HepG2 (cell line): ENCODE measurements at regions not wholly inside any gene's neighbourhood (a gene's known extent, or its start where the extent isn't known, plus 50 kb on each side); places are given as distances from the start of the nearest gene placed in this dataset.

Experiments
- ATAC-seq: fragments of 200-7000 bp; cut with Tn5 transposase; 3 replicates; pipeline ENCODE4 v1.9.1; 2020; ENCODE audit warnings: mild to moderate bottlenecking, moderate library complexity
- BruUV-seq: library from RNA; stranded (reverse); fragments of 400-500 nt; replicated peaks from 2 replicates; lab custom pipeline; 2021; lab: Mats Ljungman, UMichigan
- CTCF ChIA-PET: fragments of 300-600 bp; formaldehyde crosslinking; extraction: SDS; loops from one replicate; lab custom pipeline; 2021; ENCODE audit warnings: low total read pairs, inconsistent platforms, low intra/inter-chr PET ratio; lab: Yijun Ruan, JAX
- POLR2A ChIA-PET: fragments of 350-600 bp; sonication (Branson Sonifier 250); formaldehyde crosslinking; loops from one replicate; lab custom pipeline; 2020; ENCODE audit warnings: antibody characterized with exemption, inconsistent platforms; lab: Yijun Ruan, JAX
- DNase-seq: peaks from one replicate; pipeline ENCODE4 v3.0.0-alpha.2; 2015; ENCODE audit warnings: low spot score
- FAIRE-seq: peaks from 3 replicates; lab custom pipeline; 2011; peaks lifted over from hg19 to GRCh38; lab: Jason Lieb, UNC
- H2AFZ ChIP-seq: one replicate; pipeline ENCODE4 v1.6.1; 2011; ENCODE audit warnings: low read length, inconsistent platforms
- H3K27ac ChIP-seq: fragments of 300-600 bp; 3 replicates; pipeline ENCODE4 v1.8.0; 2011; ENCODE audit warnings: mixed run types, mild to moderate bottlenecking, mixed read lengths, low read length, inconsistent platforms; ENCODE audit not compliant: insufficient read depth; ENCODE audit errors: extremely low read length
- H3K27me3 ChIP-seq, 2 experiments: fragments of 200-600 bp in 1 of 2; 2 replicates in 1 of 2; 3 replicates in 1 of 2; pipeline versions ENCODE4 v1.6.0 to v1.8.0; 2011; ENCODE audit warnings: low read length in 2 of 2, mild to moderate bottlenecking in 2 of 2, moderate library complexity in 2 of 2, inconsistent platforms in 1 of 2; ENCODE audit not compliant: insufficient read depth in 2 of 2, control insufficient read depth in 1 of 2
- H3K36me3 ChIP-seq, 2 experiments: fragments of 200-600 bp in 1 of 2; replicated peaks in 1 of 2; 2 replicates in 1 of 2; 3 replicates in 1 of 2; pipeline versions ENCODE4 v1.5.1 to v1.8.0; 2011; ENCODE audit warnings: low read length in 2 of 2, inconsistent platforms in 1 of 2; ENCODE audit not compliant: insufficient read depth in 2 of 2, control insufficient read depth in 1 of 2
- H3K4me1 ChIP-seq: 2 replicates; pipeline ENCODE4 v1.5.1; 2012; ENCODE audit warnings: low read length, inconsistent platforms; ENCODE audit not compliant: insufficient read depth
- H3K4me2 ChIP-seq: 2 replicates; pipeline ENCODE4 v1.6.0; 2011; ENCODE audit warnings: low read depth, low read length, inconsistent platforms
- H3K4me3 ChIP-seq, 3 experiments: fragments of 200-600 bp in 1 of 3; sonication (generic), shearing (Covaris generic) in 1 of 3; replicated peaks in 1 of 3; 2 replicates each; pipeline ENCODE4 v1.5.1; 2011 to 2016; ENCODE audit warnings: low read length in 3 of 3, inconsistent platforms in 2 of 3, low read depth in 2 of 3, mild to moderate bottlenecking in 2 of 3, control low read depth in 1 of 3, mixed read lengths in 1 of 3; ENCODE audit not compliant: insufficient read depth in 1 of 3
- H3K79me2 ChIP-seq: one replicate; pipeline ENCODE4 v1.6.1; 2011; ENCODE audit warnings: low read length, inconsistent platforms; ENCODE audit not compliant: insufficient read depth
- H3K9ac ChIP-seq: 2 replicates; pipeline ENCODE4 v1.6.0; 2011; ENCODE audit warnings: mild to moderate bottlenecking, low read depth, low read length, inconsistent platforms; ENCODE audit not compliant: insufficient read depth
- H3K9me3 ChIP-seq: 2 replicates; pipeline ENCODE4 v1.5.1; 2012; ENCODE audit warnings: mild to moderate bottlenecking, low read length
- H4K20me1 ChIP-seq: 2 replicates; pipeline ENCODE4 v1.6.0; 2011; ENCODE audit warnings: inconsistent platforms, mild to moderate bottlenecking, low read length, moderate library complexity; ENCODE audit not compliant: insufficient read depth
- ARHGAP35 ChIP-seq: sonication (generic); formaldehyde crosslinking; IDR thresholded peaks from 2 replicates; pipeline ENCODE4 v1.9.0; 2022; ENCODE audit warnings: mild to moderate bottlenecking, inconsistent platforms, moderate library complexity, missing genetic modification reagents, borderline replicate concordance
- GABPB1 ChIP-seq: IDR thresholded peaks from 2 replicates; pipeline ENCODE4 v1.6.1; 2016; ENCODE audit warnings: mild to moderate bottlenecking, missing genetic modification reagents, moderate library complexity, missing compliant biosample characterization
- GPN1 ChIP-seq: sonication (generic); formaldehyde crosslinking; IDR thresholded peaks from 2 replicates; pipeline ENCODE4 v1.5.1; 2020; ENCODE audit warnings: missing genetic modification reagents, borderline replicate concordance
- GTF2F1 ChIP-seq: fragments of 150-350 bp; IDR thresholded peaks from 2 replicates; pipeline ENCODE4 v1.6.1; 2014; ENCODE audit warnings: low read length
- KAT7 ChIP-seq: IDR thresholded peaks from 2 replicates; pipeline ENCODE4 v1.6.1; 2018; ENCODE audit warnings: borderline replicate concordance, missing compliant biosample characterization
- MLLT10 ChIP-seq: sonication (generic); formaldehyde crosslinking; IDR thresholded peaks from 2 replicates; pipeline ENCODE4 v1.4.0; 2020; ENCODE audit warnings: missing genetic modification reagents
- NR2C2 ChIP-seq: sonication (generic); formaldehyde crosslinking; IDR thresholded peaks from 2 replicates; pipeline ENCODE4 v1.4.0; 2020; ENCODE audit warnings: missing genetic modification reagents, mild to moderate bottlenecking, moderate library complexity, borderline replicate concordance
- PHF8 ChIP-seq: sonication (generic); formaldehyde crosslinking; IDR thresholded peaks from 2 replicates; pipeline ENCODE4 v1.5.0; 2020; ENCODE audit warnings: missing genetic modification reagents
- ZNF136 ChIP-seq: sonication (generic); formaldehyde crosslinking; IDR thresholded peaks from 2 replicates; pipeline ENCODE4 v1.8.1; 2022; ENCODE audit warnings: low read depth, mild to moderate bottlenecking, moderate library complexity, missing genetic modification reagents
- ZNF44 ChIP-seq: sonication (generic); formaldehyde crosslinking; IDR thresholded peaks from 2 replicates; pipeline ENCODE4 v1.5.1; 2020; ENCODE audit warnings: mild to moderate bottlenecking, missing genetic modification reagents
- WGBS: methylation state at CpG from one replicate; pipeline ENCODE4 v1.1.6; 2017; ENCODE audit warnings: low lambda C conversion rate; 5-methylcytosine and 5-hydroxymethylcytosine counted together
- in situ Hi-C: cut with HindIII; loops from 2 replicates; pipeline ENCODE4 v1.10.0; 2017; ENCODE audit warnings: low pct_unique_long_range_greater_than_20kb; ENCODE audit not compliant: extremely low pct_ligation_motif_present
- intact Hi-C: fragments of 100-400 bp; cut with micrococcal nuclease; formaldehyde crosslinking; loops from one replicate; pipeline ENCODE4 v1.10.0; 2022; ENCODE audit not compliant: unreplicated experiment
- TF ChIP-seq, protein P1 (sequence below): sonication (generic); formaldehyde crosslinking; IDR thresholded peaks from 2 replicates; pipeline ENCODE4 v1.5.1; 2020; ENCODE audit warnings: mild to moderate bottlenecking, moderate library complexity, missing genetic modification reagents
- TF ChIP-seq, protein P2 (sequence below): sonication (generic); formaldehyde crosslinking; IDR thresholded peaks from 2 replicates; pipeline ENCODE4 v1.8.0; 2022; ENCODE audit warnings: mild to moderate bottlenecking, missing genetic modification reagents
- TF ChIP-seq, protein P3 (sequence below): IDR thresholded peaks from 2 replicates; pipeline ENCODE4 v1.4.0; 2020; ENCODE audit warnings: mild to moderate bottlenecking, missing genetic modification reagents
- TF ChIP-seq, protein P4 (sequence below): sonication (generic); formaldehyde crosslinking; IDR thresholded peaks from 2 replicates; pipeline ENCODE4 v1.5.0; 2020; ENCODE audit warnings: mild to moderate bottlenecking, missing genetic modification reagents
- TF ChIP-seq, protein P5 (sequence below): sonication (generic); formaldehyde crosslinking; IDR thresholded peaks from 2 replicates; pipeline ENCODE4 v1.4.0; 2020; ENCODE audit warnings: mild to moderate bottlenecking, missing genetic modification reagents

DNA sequence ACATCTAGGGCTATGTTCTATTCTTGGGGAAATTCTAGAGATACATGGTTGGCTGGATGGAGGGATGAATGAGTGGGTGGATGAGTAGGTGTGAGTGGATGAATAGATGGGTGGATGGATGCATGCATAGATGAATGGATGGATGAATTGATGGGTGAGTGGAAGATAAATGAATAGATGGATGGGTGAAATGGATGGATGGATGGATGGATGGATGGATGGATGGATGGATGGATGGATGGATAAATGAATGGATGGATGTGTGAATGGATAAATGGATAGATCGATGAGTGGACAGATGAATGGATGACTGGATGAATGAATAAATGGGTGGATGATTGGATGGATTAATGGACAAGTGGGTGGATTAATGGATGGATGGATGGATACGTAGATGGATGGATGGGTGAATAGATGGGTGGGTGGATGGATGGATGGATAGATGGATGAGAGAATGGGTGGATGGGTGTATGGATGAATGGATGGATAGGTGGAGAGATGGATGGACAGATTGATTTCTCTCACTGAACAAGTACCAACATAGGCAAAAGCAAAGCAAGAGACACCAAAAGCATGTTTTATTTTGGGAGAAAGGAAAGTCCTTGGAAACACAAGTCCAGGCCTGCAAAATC, 143.2 kb downstream of the TSHZ3 start:
- TF ChIP-seq, protein P1, sequence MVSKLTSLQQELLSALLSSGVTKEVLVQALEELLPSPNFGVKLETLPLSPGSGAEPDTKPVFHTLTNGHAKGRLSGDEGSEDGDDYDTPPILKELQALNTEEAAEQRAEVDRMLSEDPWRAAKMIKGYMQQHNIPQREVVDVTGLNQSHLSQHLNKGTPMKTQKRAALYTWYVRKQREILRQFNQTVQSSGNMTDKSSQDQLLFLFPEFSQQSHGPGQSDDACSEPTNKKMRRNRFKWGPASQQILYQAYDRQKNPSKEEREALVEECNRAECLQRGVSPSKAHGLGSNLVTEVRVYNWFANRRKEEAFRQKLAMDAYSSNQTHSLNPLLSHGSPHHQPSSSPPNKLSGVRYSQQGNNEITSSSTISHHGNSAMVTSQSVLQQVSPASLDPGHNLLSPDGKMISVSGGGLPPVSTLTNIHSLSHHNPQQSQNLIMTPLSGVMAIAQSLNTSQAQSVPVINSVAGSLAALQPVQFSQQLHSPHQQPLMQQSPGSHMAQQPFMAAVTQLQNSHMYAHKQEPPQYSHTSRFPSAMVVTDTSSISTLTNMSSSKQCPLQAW (CRISPR knock-in tag): no peak
- TF ChIP-seq MLLT10 (CRISPR knock-in tag) (no peak), KAT7 (CRISPR knock-in tag) (no peak), ZNF44 (no peak), PHF8 (CRISPR knock-in tag) (no peak), ZNF136 (CRISPR knock-in tag) (no peak), ARHGAP35 (CRISPR knock-in tag) (no peak), NR2C2 (CRISPR knock-in tag) (no peak), GPN1 (CRISPR knock-in tag) (no peak), GTF2F1 (no peak), GABPB1 (no peak)
- TF ChIP-seq, protein P2, sequence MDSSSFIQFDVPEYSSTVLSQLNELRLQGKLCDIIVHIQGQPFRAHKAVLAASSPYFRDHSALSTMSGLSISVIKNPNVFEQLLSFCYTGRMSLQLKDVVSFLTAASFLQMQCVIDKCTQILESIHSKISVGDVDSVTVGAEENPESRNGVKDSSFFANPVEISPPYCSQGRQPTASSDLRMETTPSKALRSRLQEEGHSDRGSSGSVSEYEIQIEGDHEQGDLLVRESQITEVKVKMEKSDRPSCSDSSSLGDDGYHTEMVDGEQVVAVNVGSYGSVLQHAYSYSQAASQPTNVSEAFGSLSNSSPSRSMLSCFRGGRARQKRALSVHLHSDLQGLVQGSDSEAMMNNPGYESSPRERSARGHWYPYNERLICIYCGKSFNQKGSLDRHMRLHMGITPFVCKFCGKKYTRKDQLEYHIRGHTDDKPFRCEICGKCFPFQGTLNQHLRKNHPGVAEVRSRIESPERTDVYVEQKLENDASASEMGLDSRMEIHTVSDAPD (CRISPR knock-in tag): no peak
- TF ChIP-seq, protein P3, sequence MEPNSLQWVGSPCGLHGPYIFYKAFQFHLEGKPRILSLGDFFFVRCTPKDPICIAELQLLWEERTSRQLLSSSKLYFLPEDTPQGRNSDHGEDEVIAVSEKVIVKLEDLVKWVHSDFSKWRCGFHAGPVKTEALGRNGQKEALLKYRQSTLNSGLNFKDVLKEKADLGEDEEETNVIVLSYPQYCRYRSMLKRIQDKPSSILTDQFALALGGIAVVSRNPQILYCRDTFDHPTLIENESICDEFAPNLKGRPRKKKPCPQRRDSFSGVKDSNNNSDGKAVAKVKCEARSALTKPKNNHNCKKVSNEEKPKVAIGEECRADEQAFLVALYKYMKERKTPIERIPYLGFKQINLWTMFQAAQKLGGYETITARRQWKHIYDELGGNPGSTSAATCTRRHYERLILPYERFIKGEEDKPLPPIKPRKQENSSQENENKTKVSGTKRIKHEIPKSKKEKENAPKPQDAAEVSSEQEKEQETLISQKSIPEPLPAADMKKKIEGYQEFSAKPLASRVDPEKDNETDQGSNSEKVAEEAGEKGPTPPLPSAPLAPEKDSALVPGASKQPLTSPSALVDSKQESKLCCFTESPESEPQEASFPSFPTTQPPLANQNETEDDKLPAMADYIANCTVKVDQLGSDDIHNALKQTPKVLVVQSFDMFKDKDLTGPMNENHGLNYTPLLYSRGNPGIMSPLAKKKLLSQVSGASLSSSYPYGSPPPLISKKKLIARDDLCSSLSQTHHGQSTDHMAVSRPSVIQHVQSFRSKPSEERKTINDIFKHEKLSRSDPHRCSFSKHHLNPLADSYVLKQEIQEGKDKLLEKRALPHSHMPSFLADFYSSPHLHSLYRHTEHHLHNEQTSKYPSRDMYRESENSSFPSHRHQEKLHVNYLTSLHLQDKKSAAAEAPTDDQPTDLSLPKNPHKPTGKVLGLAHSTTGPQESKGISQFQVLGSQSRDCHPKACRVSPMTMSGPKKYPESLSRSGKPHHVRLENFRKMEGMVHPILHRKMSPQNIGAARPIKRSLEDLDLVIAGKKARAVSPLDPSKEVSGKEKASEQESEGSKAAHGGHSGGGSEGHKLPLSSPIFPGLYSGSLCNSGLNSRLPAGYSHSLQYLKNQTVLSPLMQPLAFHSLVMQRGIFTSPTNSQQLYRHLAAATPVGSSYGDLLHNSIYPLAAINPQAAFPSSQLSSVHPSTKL (CRISPR knock-in tag): no peak
- TF ChIP-seq, protein P4, sequence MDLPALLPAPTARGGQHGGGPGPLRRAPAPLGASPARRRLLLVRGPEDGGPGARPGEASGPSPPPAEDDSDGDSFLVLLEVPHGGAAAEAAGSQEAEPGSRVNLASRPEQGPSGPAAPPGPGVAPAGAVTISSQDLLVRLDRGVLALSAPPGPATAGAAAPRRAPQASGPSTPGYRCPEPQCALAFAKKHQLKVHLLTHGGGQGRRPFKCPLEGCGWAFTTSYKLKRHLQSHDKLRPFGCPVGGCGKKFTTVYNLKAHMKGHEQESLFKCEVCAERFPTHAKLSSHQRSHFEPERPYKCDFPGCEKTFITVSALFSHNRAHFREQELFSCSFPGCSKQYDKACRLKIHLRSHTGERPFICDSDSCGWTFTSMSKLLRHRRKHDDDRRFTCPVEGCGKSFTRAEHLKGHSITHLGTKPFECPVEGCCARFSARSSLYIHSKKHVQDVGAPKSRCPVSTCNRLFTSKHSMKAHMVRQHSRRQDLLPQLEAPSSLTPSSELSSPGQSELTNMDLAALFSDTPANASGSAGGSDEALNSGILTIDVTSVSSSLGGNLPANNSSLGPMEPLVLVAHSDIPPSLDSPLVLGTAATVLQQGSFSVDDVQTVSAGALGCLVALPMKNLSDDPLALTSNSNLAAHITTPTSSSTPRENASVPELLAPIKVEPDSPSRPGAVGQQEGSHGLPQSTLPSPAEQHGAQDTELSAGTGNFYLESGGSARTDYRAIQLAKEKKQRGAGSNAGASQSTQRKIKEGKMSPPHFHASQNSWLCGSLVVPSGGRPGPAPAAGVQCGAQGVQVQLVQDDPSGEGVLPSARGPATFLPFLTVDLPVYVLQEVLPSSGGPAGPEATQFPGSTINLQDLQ: no peak
- TF ChIP-seq, protein P5, sequence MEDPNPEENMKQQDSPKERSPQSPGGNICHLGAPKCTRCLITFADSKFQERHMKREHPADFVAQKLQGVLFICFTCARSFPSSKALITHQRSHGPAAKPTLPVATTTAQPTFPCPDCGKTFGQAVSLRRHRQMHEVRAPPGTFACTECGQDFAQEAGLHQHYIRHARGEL (CRISPR knock-in tag): no peak
- peaks cover 88% of the 10 kb centered on the region for H3K9me3 ChIP-seq
- no peak overlapping the region for H3K4me3 ChIP-seq
- no peaks in the 10 kb centered on the region for H4K20me1 ChIP-seq
- no peak for FAIRE-seq
- ATAC-seq: no peak
- no peak overlapping the region for H3K27ac ChIP-seq
- no peaks in the 10 kb centered on the region for H3K27me3 ChIP-seq
- ChIA-PET POLR2A (no interaction called here), CTCF (no interaction called here)
- BruUV-seq: no TSS peak
- no peak overlapping the region for H3K4me2 ChIP-seq
- DNase-seq: no peak
- no peaks in the 10 kb centered on the region for H3K36me3 ChIP-seq
- H3K4me1 ChIP-seq: no peaks in the 10 kb centered on the region
- no peaks in the 10 kb centered on the region for H3K79me2 ChIP-seq
- intact Hi-C loops: no loop called here
- H2AFZ ChIP-seq: no peak overlapping the region
- in situ Hi-C loops: no loop called here
- H3K9ac ChIP-seq: no peak overlapping the region
- 3% methylated on average over 2 of the region's 2 CpGs for WGBS
